ENCODE measurements at regions not wholly inside any gene's neighbourhood (a gene's known extent, or its start where the extent isn't known, plus 50 kb on each side); places are given as distances from the start of the nearest gene placed in this dataset.
A peak's percentile ranks its signal among the peaks of the same experiment; 100 is the strongest.

- Histone ChIP-seq H3K4me3 (ENCODE audit: low read length) (no peak overlapping the region), H3K27ac (ENCODE audit: low read length) (no peak overlapping the region), H4K20me1 (ENCODE audit: low read length) (no peaks in the 10 kb centered on the region), H3K9me3 (ENCODE audit: low read length) (no peaks in the 10 kb centered on the region), H3K9ac (ENCODE audit: low read length) (no peak overlapping the region), H3K36me3 (ENCODE audit: low read depth, low read length) (no peaks in the 10 kb centered on the region), H3K79me2 (ENCODE audit: low read length) (no peaks in the 10 kb centered on the region), H3K27me3 (ENCODE audit: low read length) (no peaks in the 10 kb centered on the region), H3K4me2 (ENCODE audit: low read length) (no peak overlapping the region), H3F3A (ENCODE audit: low read length, unreplicated experiment) (no peaks in the 10 kb centered on the region), H3K4me1 (ENCODE audit: insufficient read depth, low read length) (peaks cover 43% of the 10 kb centered on the region), H2AFZ (ENCODE audit: low read length) (no peak overlapping the region), H3K9me2 (replicated peaks; ENCODE audit: low read length) (no peaks in the 10 kb centered on the region)
- DNase-seq, result no peak
- BruUV-seq (replicated peaks), result no TSS peak
- POLR2A ChIA-PET (ENCODE audit: unreplicated experiment), result interaction anchor here (0.7 kb wide), 1 partner anchor 103 kb away, joined by 4 read pairs; no protein-coding TSS in a partner anchor
- CTCF ChIA-PET, result no interaction called here
- TF ChIP-seq EZH2phosphoT487 (IDR thresholded peaks at IDR 0.05; ENCODE audit: borderline replicate concordance, low read length), result no peak
- TF ChIP-seq, protein P1, sequence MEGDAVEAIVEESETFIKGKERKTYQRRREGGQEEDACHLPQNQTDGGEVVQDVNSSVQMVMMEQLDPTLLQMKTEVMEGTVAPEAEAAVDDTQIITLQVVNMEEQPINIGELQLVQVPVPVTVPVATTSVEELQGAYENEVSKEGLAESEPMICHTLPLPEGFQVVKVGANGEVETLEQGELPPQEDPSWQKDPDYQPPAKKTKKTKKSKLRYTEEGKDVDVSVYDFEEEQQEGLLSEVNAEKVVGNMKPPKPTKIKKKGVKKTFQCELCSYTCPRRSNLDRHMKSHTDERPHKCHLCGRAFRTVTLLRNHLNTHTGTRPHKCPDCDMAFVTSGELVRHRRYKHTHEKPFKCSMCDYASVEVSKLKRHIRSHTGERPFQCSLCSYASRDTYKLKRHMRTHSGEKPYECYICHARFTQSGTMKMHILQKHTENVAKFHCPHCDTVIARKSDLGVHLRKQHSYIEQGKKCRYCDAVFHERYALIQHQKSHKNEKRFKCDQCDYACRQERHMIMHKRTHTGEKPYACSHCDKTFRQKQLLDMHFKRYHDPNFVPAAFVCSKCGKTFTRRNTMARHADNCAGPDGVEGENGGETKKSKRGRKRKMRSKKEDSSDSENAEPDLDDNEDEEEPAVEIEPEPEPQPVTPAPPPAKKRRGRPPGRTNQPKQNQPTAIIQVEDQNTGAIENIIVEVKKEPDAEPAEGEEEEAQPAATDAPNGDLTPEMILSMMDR (conservative IDR thresholded peaks at IDR 0.05; ENCODE audit: low read depth, low read length), result no peak
- no peak for TF ChIP-seq EZH2 (IDR thresholded peaks at IDR 0.05; ENCODE audit: low read length, unreplicated experiment)
- ATAC-seq, result no peak
- intact Hi-C loops (cut with micrococcal nuclease), result loop anchor here (10.0 kb wide), 1 partner anchor 348 kb away; no protein-coding TSS in a partner anchor
These were observed 194.8 kb downstream of the SYK start for GRCh38 chr9:90996154-90997065.

DNA sequence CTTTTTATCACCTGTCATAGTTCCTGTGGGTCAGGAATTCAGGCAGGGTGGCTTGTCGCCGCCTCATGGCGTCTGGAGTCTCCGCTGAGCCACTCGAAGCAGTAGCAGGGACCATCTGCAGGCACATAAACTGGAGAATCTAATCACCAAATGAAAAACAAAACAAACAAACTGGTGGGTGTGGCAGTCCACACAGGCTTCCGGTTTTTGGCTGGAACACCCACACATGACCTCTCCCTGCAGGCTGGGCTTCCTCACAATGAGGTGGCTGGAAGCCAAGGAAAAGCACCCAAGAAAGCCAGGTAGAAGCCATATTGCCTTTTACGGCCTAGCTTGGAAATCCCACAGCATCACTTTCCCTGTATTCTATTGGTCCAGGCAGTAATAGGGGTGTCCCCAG lies 197.0 kb downstream of the SYK start:
- ChIA-PET CTCF (interaction anchor here (0.6 kb wide), 1 partner anchor 26 kb away, joined by 3 read pairs; no protein-coding TSS in a partner anchor), POLR2A (ENCODE audit: unreplicated experiment) (no interaction called here)
- H2AFZ ChIP-seq (ENCODE audit: low read length), result no peak overlapping the region
- H3K9ac ChIP-seq (ENCODE audit: low read length), result peak overlapping the region; percentile 45
- no peaks in the 10 kb centered on the region for H3K9me3 ChIP-seq (ENCODE audit: low read length)
- no peak overlapping the region for H3K4me3 ChIP-seq (ENCODE audit: low read length)
- DNase-seq, result peak; percentile 53
- H3K4me1 ChIP-seq (ENCODE audit: insufficient read depth, low read length), result peaks cover 34% of the 10 kb centered on the region
- intact Hi-C loops (cut with micrococcal nuclease), result loop anchor here (10.0 kb wide), 1 partner anchor 346 kb away; no protein-coding TSS in a partner anchor
- H3K9me2 ChIP-seq (replicated peaks; ENCODE audit: low read length), result no peaks in the 10 kb centered on the region
- no peaks in the 10 kb centered on the region for H3K27me3 ChIP-seq (ENCODE audit: low read length)
- peak overlapping the region; percentile 94 for H3K27ac ChIP-seq (ENCODE audit: low read length)
- no TSS peak for BruUV-seq (replicated peaks)
- TF ChIP-seq, protein P1 (conservative IDR thresholded peaks at IDR 0.05; ENCODE audit: low read depth, low read length), result no peak
- TF ChIP-seq EZH2 (IDR thresholded peaks at IDR 0.05; ENCODE audit: low read length, unreplicated experiment), result no peak
- no peak for TF ChIP-seq EZH2phosphoT487 (IDR thresholded peaks at IDR 0.05; ENCODE audit: borderline replicate concordance, low read length)
- no peaks in the 10 kb centered on the region for H3K79me2 ChIP-seq (ENCODE audit: low read length)
- peak; percentile 38 for ATAC-seq
- H3F3A ChIP-seq (ENCODE audit: low read length, unreplicated experiment), result no peaks in the 10 kb centered on the region
- no peaks in the 10 kb centered on the region for H4K20me1 ChIP-seq (ENCODE audit: low read length)
- H3K4me2 ChIP-seq (ENCODE audit: low read length), result peak overlapping the region; percentile 40; the same call in 1 of the 2 replicates
- H3K36me3 ChIP-seq (ENCODE audit: low read depth, low read length), result no peaks in the 10 kb centered on the region

Measured in PC-3 (cell line).